ENCODE measurements at regions not wholly inside any gene's neighbourhood (a gene's known extent, or its start where the extent isn't known, plus 50 kb on each side); places are given as distances from the start of the nearest gene placed in this dataset.

DNA sequence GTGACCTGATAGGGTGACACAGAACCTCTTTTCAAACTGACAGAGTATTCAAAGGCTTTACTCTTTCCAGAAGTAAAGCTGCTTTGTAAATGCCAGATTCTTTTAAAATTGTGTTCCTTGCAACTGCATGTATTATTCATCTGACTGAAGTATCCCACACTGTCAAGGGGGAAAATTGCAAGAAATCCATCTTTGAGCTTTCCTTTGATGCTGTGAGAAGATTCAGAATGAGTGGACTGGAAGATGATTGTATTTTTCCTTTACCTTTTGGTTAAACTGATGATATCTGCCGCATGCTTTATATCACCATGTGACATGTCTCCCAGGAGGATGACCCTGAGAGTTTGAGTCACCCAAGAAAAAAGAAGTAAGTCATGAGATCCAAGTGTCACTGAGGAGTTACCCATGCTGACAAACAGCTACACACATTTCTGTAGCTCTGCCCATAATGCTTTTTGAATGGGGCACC lies 250.8 kb upstream of the CBLB start:
- H3K4me1 Mint-ChIP-seq (ENCODE audit: low read depth): peaks cover 11% of the 10 kb centered on the region
- no peak overlapping the region for H3K4me3 Mint-ChIP-seq (ENCODE audit: unreplicated experiment)
- H3K36me3 Mint-ChIP-seq (ENCODE audit: low read depth): no peaks in the 10 kb centered on the region
- H3K27ac Mint-ChIP-seq (ENCODE audit: unreplicated experiment): no peak overlapping the region
- TF ChIP-seq, protein P1, sequence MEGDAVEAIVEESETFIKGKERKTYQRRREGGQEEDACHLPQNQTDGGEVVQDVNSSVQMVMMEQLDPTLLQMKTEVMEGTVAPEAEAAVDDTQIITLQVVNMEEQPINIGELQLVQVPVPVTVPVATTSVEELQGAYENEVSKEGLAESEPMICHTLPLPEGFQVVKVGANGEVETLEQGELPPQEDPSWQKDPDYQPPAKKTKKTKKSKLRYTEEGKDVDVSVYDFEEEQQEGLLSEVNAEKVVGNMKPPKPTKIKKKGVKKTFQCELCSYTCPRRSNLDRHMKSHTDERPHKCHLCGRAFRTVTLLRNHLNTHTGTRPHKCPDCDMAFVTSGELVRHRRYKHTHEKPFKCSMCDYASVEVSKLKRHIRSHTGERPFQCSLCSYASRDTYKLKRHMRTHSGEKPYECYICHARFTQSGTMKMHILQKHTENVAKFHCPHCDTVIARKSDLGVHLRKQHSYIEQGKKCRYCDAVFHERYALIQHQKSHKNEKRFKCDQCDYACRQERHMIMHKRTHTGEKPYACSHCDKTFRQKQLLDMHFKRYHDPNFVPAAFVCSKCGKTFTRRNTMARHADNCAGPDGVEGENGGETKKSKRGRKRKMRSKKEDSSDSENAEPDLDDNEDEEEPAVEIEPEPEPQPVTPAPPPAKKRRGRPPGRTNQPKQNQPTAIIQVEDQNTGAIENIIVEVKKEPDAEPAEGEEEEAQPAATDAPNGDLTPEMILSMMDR (IDR thresholded peaks at IDR 0.05): no peak
- no peaks in the 10 kb centered on the region for H3K27me3 Mint-ChIP-seq (ENCODE audit: low read depth)
- H3K9me3 Mint-ChIP-seq (ENCODE audit: low read depth): no peaks in the 10 kb centered on the region
- DNase-seq (ENCODE audit: low spot score): no peak

DNA sequence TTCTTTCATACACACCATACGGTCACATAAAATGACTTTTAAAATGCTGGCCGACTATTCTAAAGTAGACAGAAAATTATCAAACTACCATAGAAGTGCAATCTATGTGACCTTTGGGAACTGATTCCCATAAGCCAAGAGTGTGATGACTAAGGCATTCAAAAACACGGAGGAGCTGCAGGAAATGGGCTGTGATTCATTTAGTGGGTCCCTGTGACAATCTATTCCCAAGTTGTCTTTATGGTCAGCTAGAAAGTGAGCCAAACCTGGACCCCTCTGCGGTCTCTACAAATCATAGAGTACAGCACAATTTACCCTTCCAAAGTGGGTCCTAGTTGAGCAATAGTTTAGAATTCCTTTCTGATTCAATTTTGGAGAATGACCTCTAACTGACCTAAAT lies 251.5 kb upstream of the CBLB start:
- Mint-ChIP-seq H3K4me3 (ENCODE audit: unreplicated experiment) (no peak overlapping the region), H3K4me1 (ENCODE audit: low read depth) (peaks cover 14% of the 10 kb centered on the region), H3K9me3 (ENCODE audit: low read depth) (no peaks in the 10 kb centered on the region), H3K36me3 (ENCODE audit: low read depth) (no peaks in the 10 kb centered on the region), H3K27me3 (ENCODE audit: low read depth) (no peaks in the 10 kb centered on the region), H3K27ac (ENCODE audit: unreplicated experiment) (no peak overlapping the region)
- DNase-seq (ENCODE audit: low spot score): no peak
- TF ChIP-seq, protein P1 (IDR thresholded peaks at IDR 0.05): no peak

DNA sequence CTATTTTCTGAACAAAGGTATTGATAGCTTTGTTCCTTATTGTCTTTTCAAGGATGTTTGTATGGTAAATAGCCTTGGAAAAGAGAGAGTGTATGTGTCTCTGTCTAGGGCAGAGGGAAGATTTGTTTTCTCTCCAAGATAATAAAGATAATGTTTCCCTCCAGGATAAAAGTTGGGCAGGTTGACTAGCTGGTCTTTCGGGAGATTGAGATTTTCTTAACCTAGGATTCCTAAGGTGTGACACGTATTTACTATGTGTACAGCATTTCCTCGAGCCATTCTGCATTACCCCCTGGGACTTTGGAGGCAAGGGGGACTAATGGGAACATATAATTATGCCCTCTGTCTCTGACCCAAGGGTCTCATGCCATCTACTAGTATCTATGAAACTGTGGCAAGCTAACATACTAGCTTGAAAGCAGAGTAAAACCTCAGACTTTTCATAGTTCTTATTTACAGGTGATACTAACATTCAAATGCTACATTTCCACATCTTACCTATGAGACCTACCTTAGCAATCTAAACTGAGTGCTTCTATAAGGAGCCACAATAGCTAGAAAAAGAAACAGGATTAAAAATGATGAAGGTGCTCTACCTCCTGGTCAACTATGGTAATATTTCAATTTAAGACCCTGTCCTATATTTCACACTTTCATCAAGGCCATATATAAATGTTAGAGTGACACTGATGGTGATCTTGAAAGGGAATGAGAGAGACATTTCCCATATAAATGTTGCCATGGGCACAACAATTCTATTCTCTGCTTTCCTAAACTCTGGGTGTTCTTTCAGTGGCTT lies 252.9 kb upstream of the CBLB start:
- no peak overlapping the region for H3K4me3 Mint-ChIP-seq (ENCODE audit: unreplicated experiment)
- H3K27ac Mint-ChIP-seq (ENCODE audit: unreplicated experiment): no peak overlapping the region
- no peaks in the 10 kb centered on the region for H3K27me3 Mint-ChIP-seq (ENCODE audit: low read depth)
- H3K9me3 Mint-ChIP-seq (ENCODE audit: low read depth): no peaks in the 10 kb centered on the region
- TF ChIP-seq, protein P1 (IDR thresholded peaks at IDR 0.05): peak; percentile 54
- H3K36me3 Mint-ChIP-seq (ENCODE audit: low read depth): no peaks in the 10 kb centered on the region
- no peak for DNase-seq (ENCODE audit: low spot score)
- H3K4me1 Mint-ChIP-seq (ENCODE audit: low read depth): peaks cover 27% of the 10 kb centered on the region

DNA sequence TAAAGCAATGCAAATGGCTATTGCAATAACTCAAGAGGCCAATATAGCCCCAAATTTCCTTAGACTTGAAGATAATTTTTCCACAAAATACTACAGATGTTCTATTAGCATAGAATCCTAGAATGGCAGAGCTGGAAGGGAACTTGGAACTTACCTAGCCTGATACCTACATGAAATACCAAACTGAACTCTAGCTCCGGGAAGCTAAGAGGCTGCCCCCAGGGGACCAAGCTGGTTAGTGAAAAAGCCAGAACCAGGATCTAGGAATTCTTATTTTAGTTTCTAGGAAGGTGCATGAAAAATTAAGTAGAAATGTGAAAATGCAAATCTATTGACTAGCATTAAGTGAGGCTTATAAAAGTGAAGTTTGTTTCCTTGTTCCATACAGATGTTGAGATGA lies 256.0 kb upstream of the CBLB start:
- no peaks in the 10 kb centered on the region for H3K36me3 Mint-ChIP-seq (ENCODE audit: low read depth)
- no peaks in the 10 kb centered on the region for H3K9me3 Mint-ChIP-seq (ENCODE audit: low read depth)
- no peaks in the 10 kb centered on the region for H3K27me3 Mint-ChIP-seq (ENCODE audit: low read depth)
- peaks cover 33% of the 10 kb centered on the region for H3K4me1 Mint-ChIP-seq (ENCODE audit: low read depth)
- no peak for DNase-seq (ENCODE audit: low spot score)
- H3K27ac Mint-ChIP-seq (ENCODE audit: unreplicated experiment): no peak overlapping the region
- TF ChIP-seq, protein P1 (IDR thresholded peaks at IDR 0.05): no peak
- no peak overlapping the region for H3K4me3 Mint-ChIP-seq (ENCODE audit: unreplicated experiment)

DNA sequence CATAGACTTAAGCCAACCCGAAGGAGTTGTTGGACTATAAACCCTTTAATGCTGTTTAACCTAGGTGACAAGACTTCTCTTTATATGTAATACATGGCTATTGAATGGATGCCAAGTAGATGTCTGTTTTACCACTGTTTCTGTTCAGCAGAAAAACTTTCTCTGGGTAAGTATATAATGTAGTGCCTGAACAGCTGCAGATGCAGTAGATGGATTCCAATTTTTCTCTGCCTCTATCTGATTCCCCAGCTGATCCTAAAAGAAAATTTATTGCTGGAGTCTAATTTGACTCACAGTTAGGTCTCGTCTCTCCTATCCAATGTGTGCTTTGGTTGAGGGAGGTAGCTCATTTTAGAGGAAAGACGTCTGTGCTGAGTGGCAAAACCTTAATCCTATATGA lies 256.5 kb upstream of the CBLB start:
- Mint-ChIP-seq H3K4me3 (ENCODE audit: unreplicated experiment) (no peak overlapping the region), H3K9me3 (ENCODE audit: low read depth) (no peaks in the 10 kb centered on the region), H3K4me1 (ENCODE audit: low read depth) (peaks cover 37% of the 10 kb centered on the region), H3K36me3 (ENCODE audit: low read depth) (no peaks in the 10 kb centered on the region), H3K27ac (ENCODE audit: unreplicated experiment) (no peak overlapping the region), H3K27me3 (ENCODE audit: low read depth) (no peaks in the 10 kb centered on the region)
- TF ChIP-seq, protein P1 (IDR thresholded peaks at IDR 0.05): no peak
- DNase-seq (ENCODE audit: low spot score): no peak

Data from chondrocyte (in vitro differentiated cells).